ENCODE measurements at regions not wholly inside any gene's neighbourhood (a gene's known extent, or its start where the extent isn't known, plus 50 kb on each side); places are given as distances from the start of the nearest gene placed in this dataset.

DNA sequence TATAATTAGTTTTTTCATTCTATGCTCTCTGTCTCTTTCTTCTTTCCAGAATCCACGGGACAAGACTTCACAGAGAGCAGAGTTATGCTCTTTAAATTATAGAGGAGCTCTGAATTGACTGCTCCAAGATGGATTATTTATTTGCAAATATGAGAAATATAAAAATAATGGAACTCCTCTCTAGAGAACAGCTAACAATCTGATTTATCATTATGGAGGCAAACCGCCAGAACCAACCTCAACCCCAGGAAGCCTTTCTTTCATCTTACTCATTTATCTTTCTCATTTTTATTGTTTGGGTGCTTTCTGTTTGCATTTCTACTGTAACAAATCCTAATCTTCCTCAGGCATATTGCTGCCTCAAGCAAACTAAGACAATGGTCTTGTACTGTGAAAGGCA is 216.5 kb downstream of the C12orf50 start:
- Mint-ChIP-seq H3K9me3 (peaks cover 46% of the 10 kb centered on the region), H3K27me3 (ENCODE audit: insufficient read depth) (no peaks in the 10 kb centered on the region), H3K4me1 (ENCODE audit: low read depth) (no peaks in the 10 kb centered on the region), H3K36me3 (ENCODE audit: low read depth) (no peaks in the 10 kb centered on the region), H3K4me3 (no peak overlapping the region), H3K27ac (no peak overlapping the region)
- TF ChIP-seq, protein P1, sequence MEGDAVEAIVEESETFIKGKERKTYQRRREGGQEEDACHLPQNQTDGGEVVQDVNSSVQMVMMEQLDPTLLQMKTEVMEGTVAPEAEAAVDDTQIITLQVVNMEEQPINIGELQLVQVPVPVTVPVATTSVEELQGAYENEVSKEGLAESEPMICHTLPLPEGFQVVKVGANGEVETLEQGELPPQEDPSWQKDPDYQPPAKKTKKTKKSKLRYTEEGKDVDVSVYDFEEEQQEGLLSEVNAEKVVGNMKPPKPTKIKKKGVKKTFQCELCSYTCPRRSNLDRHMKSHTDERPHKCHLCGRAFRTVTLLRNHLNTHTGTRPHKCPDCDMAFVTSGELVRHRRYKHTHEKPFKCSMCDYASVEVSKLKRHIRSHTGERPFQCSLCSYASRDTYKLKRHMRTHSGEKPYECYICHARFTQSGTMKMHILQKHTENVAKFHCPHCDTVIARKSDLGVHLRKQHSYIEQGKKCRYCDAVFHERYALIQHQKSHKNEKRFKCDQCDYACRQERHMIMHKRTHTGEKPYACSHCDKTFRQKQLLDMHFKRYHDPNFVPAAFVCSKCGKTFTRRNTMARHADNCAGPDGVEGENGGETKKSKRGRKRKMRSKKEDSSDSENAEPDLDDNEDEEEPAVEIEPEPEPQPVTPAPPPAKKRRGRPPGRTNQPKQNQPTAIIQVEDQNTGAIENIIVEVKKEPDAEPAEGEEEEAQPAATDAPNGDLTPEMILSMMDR (IDR thresholded peaks at IDR 0.05), result no peak
- DNase-seq, result no peak

DNA sequence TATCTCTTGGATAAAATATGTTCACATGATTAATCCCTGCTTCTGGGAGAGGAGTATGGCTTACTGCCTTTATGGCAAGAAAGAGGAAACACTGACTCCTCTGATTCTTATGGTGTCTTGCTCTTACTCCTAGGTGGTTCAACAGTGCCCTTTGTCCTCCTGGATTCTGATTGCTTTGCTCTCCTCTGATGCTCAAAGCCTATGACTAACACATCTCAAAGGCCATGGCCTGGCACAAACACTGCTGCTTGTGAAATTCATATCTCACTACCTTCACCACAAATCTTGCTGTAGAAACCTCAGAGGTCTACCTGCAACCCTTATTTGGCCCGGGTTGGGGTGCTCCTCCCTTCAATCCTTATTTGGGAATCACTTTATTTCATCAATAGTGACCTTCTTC is 217.2 kb downstream of the C12orf50 start:
- Mint-ChIP-seq H3K27ac (no peak overlapping the region), H3K36me3 (ENCODE audit: low read depth) (no peaks in the 10 kb centered on the region), H3K4me1 (ENCODE audit: low read depth) (no peaks in the 10 kb centered on the region), H3K9me3 (peaks cover 46% of the 10 kb centered on the region), H3K27me3 (ENCODE audit: insufficient read depth) (no peaks in the 10 kb centered on the region), H3K4me3 (no peak overlapping the region)
- TF ChIP-seq, protein P1 (IDR thresholded peaks at IDR 0.05), result no peak
- no peak for DNase-seq

DNA sequence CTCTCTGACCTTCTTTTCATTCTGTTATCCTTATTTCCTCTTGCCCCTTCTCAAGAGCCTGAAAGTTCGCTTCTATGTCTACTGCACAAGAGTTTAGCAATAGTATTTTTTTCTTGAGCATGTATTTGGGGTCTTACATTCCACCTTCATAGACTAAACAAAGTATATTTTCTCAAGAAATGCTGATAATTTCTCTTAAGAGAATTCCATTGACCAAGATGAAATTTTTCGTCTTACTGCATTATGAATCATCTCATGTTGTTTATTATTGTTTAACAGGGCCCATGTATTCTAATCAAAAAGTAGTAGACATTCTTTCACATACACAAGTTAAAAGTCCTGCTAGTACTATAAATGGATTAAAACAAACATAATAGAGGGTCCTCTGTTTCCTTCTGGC is 219.3 kb downstream of the C12orf50 start:
- Mint-ChIP-seq H3K27ac (no peak overlapping the region), H3K9me3 (peaks cover 47% of the 10 kb centered on the region), H3K27me3 (ENCODE audit: insufficient read depth) (no peaks in the 10 kb centered on the region), H3K4me1 (ENCODE audit: low read depth) (no peaks in the 10 kb centered on the region), H3K4me3 (no peak overlapping the region), H3K36me3 (ENCODE audit: low read depth) (peaks cover 5% of the 10 kb centered on the region; the same call in 1 of the 2 replicates)
- DNase-seq, result no peak
- TF ChIP-seq, protein P1 (IDR thresholded peaks at IDR 0.05), result no peak

DNA sequence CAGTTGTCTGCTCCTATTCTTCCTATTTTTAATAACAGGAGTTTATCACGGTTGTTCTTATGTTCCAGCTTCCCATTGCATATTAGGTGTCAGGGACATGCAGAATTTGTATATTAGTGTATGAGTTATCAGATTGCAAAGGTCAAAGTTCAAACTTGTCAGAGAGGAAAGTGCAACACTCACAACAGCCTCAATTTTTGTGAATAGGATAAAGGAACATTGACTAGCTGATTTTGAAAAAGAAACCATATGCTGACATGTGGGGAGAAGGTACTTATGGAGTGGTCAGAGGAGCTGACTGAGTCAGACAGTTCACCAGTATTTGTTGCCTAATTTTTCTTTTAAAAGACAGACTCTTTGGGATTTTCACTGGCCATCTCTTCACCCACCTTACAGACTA is 222.1 kb downstream of the C12orf50 start:
- Mint-ChIP-seq H3K27ac (no peak overlapping the region), H3K4me3 (no peak overlapping the region), H3K4me1 (ENCODE audit: low read depth) (no peaks in the 10 kb centered on the region), H3K27me3 (ENCODE audit: insufficient read depth) (no peaks in the 10 kb centered on the region), H3K9me3 (peaks cover 28% of the 10 kb centered on the region), H3K36me3 (ENCODE audit: low read depth) (peaks cover 6% of the 10 kb centered on the region; the same call in 1 of the 2 replicates)
- no peak for DNase-seq
- TF ChIP-seq, protein P1 (IDR thresholded peaks at IDR 0.05), result no peak

DNA sequence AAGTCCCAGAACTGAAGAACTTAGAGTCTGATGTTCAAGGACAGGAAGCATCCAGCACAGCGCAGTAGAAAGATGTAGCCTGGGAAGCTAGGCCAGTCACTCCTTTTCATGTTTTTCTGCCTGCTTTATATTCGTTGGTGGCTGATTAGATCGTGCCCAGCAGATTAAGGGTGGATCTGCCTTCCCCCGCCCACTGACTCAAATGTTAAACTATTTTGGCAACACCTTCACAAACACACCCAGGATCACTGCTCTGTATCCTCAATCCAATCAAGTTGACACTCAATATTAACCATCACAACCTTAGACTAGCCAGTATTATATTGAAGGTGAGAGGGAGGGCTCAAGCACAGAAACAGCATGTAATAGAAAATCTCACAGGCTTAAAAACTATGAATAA is 222.9 kb downstream of the C12orf50 start:
- Mint-ChIP-seq H3K27ac (no peak overlapping the region), H3K27me3 (ENCODE audit: insufficient read depth) (no peaks in the 10 kb centered on the region)

More for the DNA sequence above, 222.9 kb downstream of the C12orf50 start:
- H3K4me3 Mint-ChIP-seq, result no peak overlapping the region
- H3K4me1 Mint-ChIP-seq (ENCODE audit: low read depth), result no peaks in the 10 kb centered on the region
- no peak for DNase-seq
- H3K9me3 Mint-ChIP-seq, result peaks cover 28% of the 10 kb centered on the region
- TF ChIP-seq, protein P1 (IDR thresholded peaks at IDR 0.05), result no peak
- peaks cover 6% of the 10 kb centered on the region; the same call in 1 of the 2 replicates for H3K36me3 Mint-ChIP-seq (ENCODE audit: low read depth)
